ENCODE measurements at regions not wholly inside any gene's neighbourhood (a gene's known extent, or its start where the extent isn't known, plus 50 kb on each side); places are given as distances from the start of the nearest gene placed in this dataset.

DNA sequence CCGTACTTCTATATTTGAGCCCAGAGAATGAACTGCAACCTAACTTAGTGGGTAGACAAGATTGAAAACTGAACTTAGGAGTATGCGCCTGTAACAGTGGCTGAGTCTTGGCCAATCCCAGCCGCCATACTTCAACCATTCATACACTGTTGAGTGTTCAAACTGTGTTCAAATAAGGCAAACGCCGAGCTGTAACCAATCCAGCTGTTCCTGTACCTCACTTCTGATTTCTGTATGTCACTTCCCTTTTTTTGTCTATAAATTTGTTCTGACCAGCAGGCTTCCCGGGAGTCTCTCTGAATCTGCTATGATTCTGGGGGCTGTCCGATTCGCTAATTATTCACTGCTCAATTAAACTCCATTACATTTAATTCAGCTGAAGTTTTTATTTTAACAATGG is 58.6 kb upstream of the TPM1 start (continued):
- TF ChIP-seq PRDM15 (CRISPR knock-in tag; IDR thresholded peaks at IDR 0.05) (no peak), CDX4 (CRISPR knock-in tag; IDR thresholded peaks at IDR 0.05; ENCODE audit: borderline replicate concordance) (no peak), MLX (CRISPR knock-in tag; IDR thresholded peaks at IDR 0.05) (no peak), ERG (CRISPR knock-in tag; IDR thresholded peaks at IDR 0.05) (no peak), KAT7 (CRISPR knock-in tag; IDR thresholded peaks at IDR 0.05; ENCODE audit: borderline replicate concordance) (no peak), TP53 (CRISPR knock-in tag; IDR thresholded peaks at IDR 0.05) (no peak)

DNA sequence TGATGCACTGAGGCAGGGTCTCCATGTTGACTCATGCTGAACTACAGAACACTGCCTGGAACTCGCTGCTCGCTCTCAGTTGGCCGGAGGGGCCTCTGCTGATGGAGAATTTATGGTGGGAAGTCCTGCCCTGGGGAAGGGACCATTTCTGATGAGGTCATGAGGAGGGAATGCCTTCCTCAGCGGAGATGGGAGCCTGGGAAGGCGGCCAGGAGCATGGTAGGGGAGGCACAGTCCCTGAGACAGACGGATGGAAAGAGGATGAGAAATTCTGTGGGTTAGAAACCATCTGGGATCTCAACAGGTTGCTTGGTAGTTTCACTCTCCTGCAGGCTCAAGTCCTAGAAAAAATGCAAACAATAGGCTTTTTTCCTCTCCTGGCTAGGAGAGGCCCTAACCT is 56.8 kb upstream of the TPM1 start:
- Mint-ChIP-seq H3K27ac (no peak overlapping the region), H3K27me3 (ENCODE audit: low read depth) (no peaks in the 10 kb centered on the region), H3K9me3 (no peaks in the 10 kb centered on the region), H3K36me3 (no peaks in the 10 kb centered on the region), H3K4me3 (no peak overlapping the region), H3K4me1 (peaks cover 17% of the 10 kb centered on the region)
- no peak for DNase-seq (ENCODE audit: low spot score)
- ATAC-seq = no peak
- POLR2A ChIA-PET = no interaction called here
- CTCF ChIA-PET = no interaction called here
- TF ChIP-seq EMX1 (CRISPR knock-in tag; IDR thresholded peaks at IDR 0.05) (no peak), NR2C2 (CRISPR knock-in tag; IDR thresholded peaks at IDR 0.05) (no peak), ELF4 (CRISPR knock-in tag; IDR thresholded peaks at IDR 0.05; ENCODE audit: low read depth) (no peak), CREM (CRISPR knock-in tag; IDR thresholded peaks at IDR 0.05) (no peak), NR1H2 (CRISPR knock-in tag; IDR thresholded peaks at IDR 0.05) (no peak), GABPB1 (CRISPR knock-in tag; IDR thresholded peaks at IDR 0.05) (no peak), ESRRA (CRISPR knock-in tag; IDR thresholded peaks at IDR 0.05; ENCODE audit: borderline replicate concordance) (no peak), ATF2 (CRISPR knock-in tag; IDR thresholded peaks at IDR 0.05; ENCODE audit: borderline replicate concordance, low read depth) (no peak), ZNF423 (CRISPR knock-in tag; IDR thresholded peaks at IDR 0.05) (no peak), CREB1 (CRISPR knock-in tag; IDR thresholded peaks at IDR 0.05) (no peak), ATF3 (CRISPR knock-in tag; conservative IDR thresholded peaks at IDR 0.05) (no peak), AR (CRISPR knock-in tag; IDR thresholded peaks at IDR 0.05) (no peak), JUN (CRISPR knock-in tag; IDR thresholded peaks at IDR 0.05) (no peak), SOX15 (CRISPR knock-in tag; IDR thresholded peaks at IDR 0.05) (no peak), ZNF425 (CRISPR knock-in tag; conservative IDR thresholded peaks at IDR 0.05) (no peak), TEAD1 (CRISPR knock-in tag; IDR thresholded peaks at IDR 0.05) (no peak)
- TF ChIP-seq, protein P1, sequence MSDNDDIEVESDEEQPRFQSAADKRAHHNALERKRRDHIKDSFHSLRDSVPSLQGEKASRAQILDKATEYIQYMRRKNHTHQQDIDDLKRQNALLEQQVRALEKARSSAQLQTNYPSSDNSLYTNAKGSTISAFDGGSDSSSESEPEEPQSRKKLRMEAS (CRISPR knock-in tag; IDR thresholded peaks at IDR 0.05) = no peak
- TF ChIP-seq, protein P2, sequence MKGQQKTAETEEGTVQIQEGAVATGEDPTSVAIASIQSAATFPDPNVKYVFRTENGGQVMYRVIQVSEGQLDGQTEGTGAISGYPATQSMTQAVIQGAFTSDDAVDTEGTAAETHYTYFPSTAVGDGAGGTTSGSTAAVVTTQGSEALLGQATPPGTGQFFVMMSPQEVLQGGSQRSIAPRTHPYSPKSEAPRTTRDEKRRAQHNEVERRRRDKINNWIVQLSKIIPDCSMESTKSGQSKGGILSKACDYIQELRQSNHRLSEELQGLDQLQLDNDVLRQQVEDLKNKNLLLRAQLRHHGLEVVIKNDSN (CRISPR knock-in tag; IDR thresholded peaks at IDR 0.05) = no peak
